ENCODE measurements at regions not wholly inside any gene's neighbourhood (a gene's known extent, or its start where the extent isn't known, plus 50 kb on each side); places are given as distances from the start of the nearest gene placed in this dataset.

DNA sequence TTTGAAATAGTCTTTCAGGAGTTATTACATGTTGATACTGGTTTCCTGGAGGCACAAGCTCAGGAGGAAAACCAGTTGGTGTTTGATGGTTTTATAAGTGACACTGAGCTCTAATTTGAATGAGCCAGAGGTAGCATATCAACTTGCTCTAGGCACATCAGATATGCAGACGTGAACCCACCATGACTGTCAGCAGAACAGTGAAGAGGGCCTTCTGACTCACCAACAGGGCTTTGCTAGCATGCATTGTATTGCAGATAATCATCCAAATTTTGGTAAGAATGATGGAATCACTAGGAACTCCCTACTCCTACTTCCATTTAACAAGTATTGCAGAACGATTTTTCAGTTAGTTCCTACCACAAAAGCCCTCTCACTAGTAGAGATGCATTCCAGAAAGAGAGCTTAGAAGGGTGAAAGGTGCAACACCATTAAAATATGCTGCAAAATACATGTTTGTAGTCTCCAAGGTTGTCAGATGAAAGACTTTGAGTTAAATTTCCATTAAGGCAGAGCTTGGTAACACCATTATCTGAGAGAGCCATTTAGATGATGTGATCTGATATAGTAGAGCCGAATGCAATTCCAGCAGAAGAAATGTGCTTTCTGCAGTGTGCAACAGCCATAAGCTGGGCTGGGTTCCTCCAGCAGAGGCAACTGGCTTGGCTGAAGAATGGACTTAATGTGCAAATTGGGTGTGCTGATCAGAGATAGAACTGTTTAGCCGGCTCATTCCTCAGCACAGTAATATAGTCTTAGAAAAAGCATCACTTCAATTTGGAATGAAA, 968.7 kb upstream of the ADGRB3 start:
- H3K4me1 Mint-ChIP-seq (ENCODE audit: low read depth): no peaks in the 10 kb centered on the region
- H3K27me3 Mint-ChIP-seq: no peaks in the 10 kb centered on the region
- H3K4me3 Mint-ChIP-seq: no peak overlapping the region
- H3K36me3 Mint-ChIP-seq (ENCODE audit: low read depth): no peaks in the 10 kb centered on the region
- intact Hi-C loops (cut with micrococcal nuclease): no loop called here
- peaks cover 35% of the 10 kb centered on the region for H3K9me3 Mint-ChIP-seq
- no peak overlapping the region for H3K27ac Mint-ChIP-seq

DNA sequence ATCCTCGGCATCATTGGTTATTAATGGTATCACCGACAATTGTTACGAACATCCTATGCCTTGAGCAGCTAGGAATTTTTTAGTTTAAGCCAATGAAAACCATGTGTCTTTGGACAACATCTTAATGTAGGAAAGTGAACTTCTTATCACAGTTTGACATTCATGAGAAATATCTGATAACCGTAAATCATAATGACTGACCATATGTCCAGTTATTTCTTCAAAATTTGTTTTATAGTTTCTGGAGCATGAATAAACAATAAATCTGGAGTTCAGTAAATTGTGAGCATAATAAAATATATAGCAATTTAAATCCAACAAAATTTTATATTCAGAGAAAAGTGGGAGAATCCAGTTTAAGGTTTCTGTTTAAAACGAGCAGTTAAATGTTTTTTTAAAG, 970.1 kb upstream of the ADGRB3 start:
- Mint-ChIP-seq H3K27ac (no peak overlapping the region), H3K9me3 (peaks cover 44% of the 10 kb centered on the region), H3K4me3 (no peak overlapping the region), H3K36me3 (ENCODE audit: low read depth) (no peaks in the 10 kb centered on the region), H3K27me3 (no peaks in the 10 kb centered on the region), H3K4me1 (ENCODE audit: low read depth) (no peaks in the 10 kb centered on the region)
- intact Hi-C loops (cut with micrococcal nuclease): no loop called here

DNA sequence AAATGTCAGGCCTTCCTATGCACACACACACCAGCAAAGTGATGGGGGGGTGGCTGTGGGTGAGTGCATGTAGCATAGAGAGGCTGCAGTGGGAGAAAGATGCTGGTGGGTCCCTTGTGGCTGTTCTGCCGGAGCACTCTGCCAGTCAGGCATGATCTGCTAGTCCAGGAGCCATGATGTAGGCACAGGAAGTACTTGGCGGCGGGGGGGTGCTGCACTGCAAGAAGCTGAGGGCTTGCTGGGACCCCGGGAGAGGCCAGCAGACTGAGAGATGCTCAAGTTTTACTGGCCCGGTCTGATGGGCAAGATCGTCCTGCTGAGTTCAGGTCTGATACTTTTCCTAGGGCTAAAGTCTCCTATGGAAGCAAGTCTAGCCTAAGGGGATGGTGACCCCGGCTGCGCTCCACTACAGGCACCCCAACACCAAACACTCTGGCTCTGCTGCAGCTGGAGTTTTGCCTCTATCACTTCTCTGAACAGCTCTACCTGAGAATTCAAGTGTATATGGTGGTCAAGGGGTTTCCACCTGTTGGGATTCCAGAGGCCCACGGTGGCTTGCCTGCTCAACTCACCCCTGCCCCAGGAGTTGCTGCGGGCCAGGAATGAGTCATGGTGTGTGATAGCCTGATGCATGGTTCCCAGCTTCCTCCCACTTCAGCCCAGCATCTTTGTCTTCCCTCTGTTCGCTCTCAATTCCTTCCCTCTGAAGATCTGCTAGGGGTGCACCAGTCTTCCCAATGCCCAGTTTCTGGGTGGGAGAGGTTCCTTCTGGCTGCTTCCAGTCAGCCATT, 971.8 kb upstream of the ADGRB3 start:
- Mint-ChIP-seq H3K9me3 (peaks cover 42% of the 10 kb centered on the region), H3K4me1 (ENCODE audit: low read depth) (no peaks in the 10 kb centered on the region), H3K27me3 (no peaks in the 10 kb centered on the region), H3K4me3 (no peak overlapping the region), H3K27ac (no peak overlapping the region), H3K36me3 (ENCODE audit: low read depth) (no peaks in the 10 kb centered on the region)
- intact Hi-C loops (cut with micrococcal nuclease): no loop called here

DNA sequence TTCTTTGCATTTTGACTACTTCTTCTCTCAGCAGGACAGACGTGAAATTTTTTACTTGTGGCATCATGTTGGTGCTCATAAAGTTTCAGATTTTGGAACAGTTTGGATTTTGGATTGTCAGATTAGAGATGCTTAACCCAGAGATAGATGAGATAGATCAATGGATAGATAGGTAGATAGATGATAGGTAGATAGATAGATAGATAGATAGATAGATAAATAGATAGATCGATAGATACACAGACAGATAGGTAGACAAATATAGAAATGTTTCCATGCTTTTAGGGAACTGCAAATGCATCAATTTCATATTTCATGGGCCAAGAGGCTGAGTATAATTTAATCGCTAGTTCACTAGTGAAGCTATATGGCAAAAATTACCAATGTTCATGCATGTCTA, 981.5 kb upstream of the ADGRB3 start:
- Mint-ChIP-seq H3K9me3 (no peaks in the 10 kb centered on the region), H3K36me3 (ENCODE audit: low read depth) (no peaks in the 10 kb centered on the region), H3K27ac (no peak overlapping the region), H3K4me3 (no peak overlapping the region), H3K27me3 (no peaks in the 10 kb centered on the region), H3K4me1 (ENCODE audit: low read depth) (no peaks in the 10 kb centered on the region)
- intact Hi-C loops (cut with micrococcal nuclease): no loop called here

DNA sequence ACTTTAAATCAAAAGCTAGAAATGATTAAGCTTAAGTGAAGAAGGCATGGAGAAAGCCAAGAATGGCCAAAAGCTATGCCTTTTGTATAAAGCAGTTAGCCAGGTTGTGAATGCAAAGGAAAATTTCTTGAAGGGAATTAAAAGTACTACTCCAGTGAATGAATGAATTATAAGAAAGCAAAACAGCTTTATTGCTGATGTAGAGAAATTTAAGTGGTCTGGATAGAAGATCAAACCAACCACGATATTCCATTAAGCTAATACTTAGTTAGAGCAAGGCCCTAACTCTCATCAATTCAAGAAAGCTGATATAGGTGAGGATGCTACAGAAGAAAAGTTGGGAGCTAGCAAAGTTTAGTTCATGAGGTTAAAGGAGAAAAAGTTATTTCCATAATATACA, 988.5 kb upstream of the ADGRB3 start:
- Mint-ChIP-seq H3K27ac (no peak overlapping the region), H3K4me1 (ENCODE audit: low read depth) (no peaks in the 10 kb centered on the region), H3K36me3 (ENCODE audit: low read depth) (no peaks in the 10 kb centered on the region), H3K9me3 (no peaks in the 10 kb centered on the region), H3K4me3 (no peak overlapping the region), H3K27me3 (no peaks in the 10 kb centered on the region)
- intact Hi-C loops (cut with micrococcal nuclease): no loop called here

DNA sequence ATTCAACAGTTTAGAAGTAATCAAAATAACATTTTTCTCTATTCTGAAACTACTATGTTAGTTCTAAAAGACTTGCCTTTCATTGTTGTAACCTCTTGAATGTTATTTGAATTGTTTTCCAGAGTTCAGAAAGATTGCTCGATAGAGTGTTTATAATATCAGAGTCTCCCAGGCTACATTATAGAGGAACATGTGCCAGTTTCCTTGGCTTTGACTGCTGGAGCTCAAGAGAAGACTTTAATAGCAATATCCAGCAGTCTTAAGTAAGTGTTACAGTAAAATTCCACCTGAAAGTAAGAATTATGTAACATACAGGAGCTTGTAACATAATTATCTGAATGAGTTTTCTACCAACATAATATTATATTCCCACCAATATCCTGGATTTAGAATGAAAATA, 991.8 kb upstream of the ADGRB3 start:
- H3K36me3 Mint-ChIP-seq (ENCODE audit: low read depth): no peaks in the 10 kb centered on the region
- H3K4me3 Mint-ChIP-seq: no peak overlapping the region
- no peak overlapping the region for H3K27ac Mint-ChIP-seq
- no peaks in the 10 kb centered on the region for H3K27me3 Mint-ChIP-seq
- no peaks in the 10 kb centered on the region for H3K9me3 Mint-ChIP-seq
- intact Hi-C loops (cut with micrococcal nuclease): no loop called here
- H3K4me1 Mint-ChIP-seq (ENCODE audit: low read depth): no peaks in the 10 kb centered on the region

DNA sequence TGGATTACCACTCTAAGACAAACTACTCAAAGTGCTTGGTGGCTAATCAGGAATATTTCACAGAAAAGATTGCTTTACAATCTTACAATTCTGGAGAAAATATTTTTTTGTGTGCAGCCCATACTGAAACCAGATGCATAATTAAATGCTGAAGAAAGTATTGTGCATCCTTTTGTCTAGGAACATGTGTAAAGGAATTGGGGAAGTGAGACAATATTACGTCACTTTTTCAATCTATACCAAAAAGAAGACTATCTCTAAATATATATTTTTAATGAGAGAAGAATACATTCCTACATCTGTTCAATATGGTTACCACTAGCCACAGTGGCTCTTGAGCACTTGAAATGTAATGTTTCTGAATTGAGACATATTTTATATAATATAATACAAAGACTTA, 992.5 kb upstream of the ADGRB3 start:
- Mint-ChIP-seq H3K27me3 (no peaks in the 10 kb centered on the region), H3K27ac (no peak overlapping the region)

DNA sequence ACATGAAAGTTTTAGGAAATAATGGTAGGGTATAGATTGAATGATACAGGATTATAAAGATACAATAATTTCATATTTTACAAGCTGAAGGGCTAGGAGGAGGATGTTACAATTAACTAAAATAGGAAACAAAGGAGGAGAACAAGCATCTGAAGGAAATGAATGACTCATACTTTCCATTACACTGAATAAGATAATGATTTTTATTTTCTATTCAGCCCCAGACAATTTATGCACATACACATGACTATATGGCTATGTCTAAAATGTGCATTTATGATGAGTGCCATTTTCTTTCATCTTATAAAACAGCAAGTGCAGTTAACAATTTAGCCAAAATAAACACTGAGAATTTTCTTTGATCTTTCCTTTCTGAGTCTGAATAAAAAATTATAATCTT, 994.6 kb upstream of the ADGRB3 start:
- H3K27ac Mint-ChIP-seq: no peak overlapping the region
- no peak overlapping the region for H3K4me3 Mint-ChIP-seq
- no peaks in the 10 kb centered on the region for H3K36me3 Mint-ChIP-seq (ENCODE audit: low read depth)
- intact Hi-C loops (cut with micrococcal nuclease): no loop called here
- no peaks in the 10 kb centered on the region for H3K4me1 Mint-ChIP-seq (ENCODE audit: low read depth)
- H3K27me3 Mint-ChIP-seq: no peaks in the 10 kb centered on the region
- H3K9me3 Mint-ChIP-seq: peaks cover 1% of the 10 kb centered on the region

More for the DNA sequence above, 992.5 kb upstream of the ADGRB3 start:
- H3K9me3 Mint-ChIP-seq: no peaks in the 10 kb centered on the region
- no peaks in the 10 kb centered on the region for H3K4me1 Mint-ChIP-seq (ENCODE audit: low read depth)
- H3K4me3 Mint-ChIP-seq: no peak overlapping the region
- no peaks in the 10 kb centered on the region for H3K36me3 Mint-ChIP-seq (ENCODE audit: low read depth)
- intact Hi-C loops (cut with micrococcal nuclease): no loop called here

DNA sequence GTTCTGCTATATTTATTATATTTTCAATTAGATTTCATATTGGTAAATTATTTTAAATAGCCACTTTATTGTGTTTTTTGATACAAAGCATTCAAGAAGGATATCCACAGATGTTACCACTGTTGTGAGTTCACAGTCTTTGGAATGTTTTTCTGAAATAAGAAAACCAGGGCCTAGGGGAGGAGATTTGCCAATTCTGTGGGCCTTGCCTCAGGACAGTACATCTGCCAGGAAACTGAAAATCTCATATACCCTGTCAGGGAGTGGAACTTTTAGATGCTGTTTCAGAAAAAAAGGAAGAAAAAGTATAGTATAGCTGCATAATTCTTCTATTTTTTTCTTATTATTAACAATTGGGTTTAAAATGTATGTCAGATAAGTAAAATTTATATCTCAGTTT, 995.9 kb upstream of the ADGRB3 start:
- H3K4me1 Mint-ChIP-seq (ENCODE audit: low read depth): no peaks in the 10 kb centered on the region
- H3K36me3 Mint-ChIP-seq (ENCODE audit: low read depth): no peaks in the 10 kb centered on the region
- peaks cover 14% of the 10 kb centered on the region for H3K9me3 Mint-ChIP-seq
- intact Hi-C loops (cut with micrococcal nuclease): no loop called here
- H3K27me3 Mint-ChIP-seq: no peaks in the 10 kb centered on the region
- H3K4me3 Mint-ChIP-seq: no peak overlapping the region
- H3K27ac Mint-ChIP-seq: no peak overlapping the region

DNA sequence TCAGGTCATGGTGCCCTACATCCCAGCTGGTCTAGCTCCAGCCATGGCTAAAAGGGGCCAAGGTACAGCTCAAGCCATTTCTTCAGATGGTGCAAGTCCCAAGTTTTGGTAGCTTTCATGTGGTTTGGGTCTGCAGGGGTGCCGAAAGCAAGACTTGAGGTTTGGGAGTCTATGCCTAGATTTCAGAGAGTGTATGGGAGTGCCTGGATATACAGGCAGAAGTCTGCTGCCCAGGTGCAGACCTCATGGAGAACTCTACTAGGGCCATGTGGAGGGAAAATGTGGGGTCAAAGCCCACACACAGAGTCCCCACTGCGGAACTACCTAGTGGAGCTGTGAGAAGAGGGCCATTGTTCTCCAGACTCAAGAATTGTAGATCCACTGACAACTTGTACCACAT, 1000.9 kb upstream of the ADGRB3 start:
- Mint-ChIP-seq H3K9me3 (peaks cover 29% of the 10 kb centered on the region), H3K4me3 (no peak overlapping the region), H3K4me1 (ENCODE audit: low read depth) (no peaks in the 10 kb centered on the region), H3K36me3 (ENCODE audit: low read depth) (no peaks in the 10 kb centered on the region), H3K27ac (no peak overlapping the region), H3K27me3 (no peaks in the 10 kb centered on the region)
- intact Hi-C loops (cut with micrococcal nuclease): no loop called here

DNA sequence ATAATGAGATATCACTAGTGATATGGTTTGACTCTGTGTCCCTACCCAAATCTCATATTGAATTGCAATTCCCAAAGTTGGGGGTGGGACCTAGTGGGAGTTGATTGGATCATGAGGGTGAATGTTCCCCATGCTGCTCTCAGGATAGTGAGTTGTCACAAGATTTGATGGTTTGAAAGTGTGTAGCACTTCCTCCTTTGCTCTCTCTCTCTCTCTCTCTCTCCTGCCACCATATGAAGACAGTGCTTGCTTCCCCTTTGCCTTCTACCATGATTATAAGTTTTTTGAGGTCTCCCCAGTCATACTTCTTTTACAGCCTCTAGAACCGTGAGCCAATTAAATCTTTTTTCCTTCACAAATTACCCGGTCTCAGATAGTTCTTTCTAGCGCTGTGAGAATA, 1002.0 kb upstream of the ADGRB3 start:
- H3K27ac Mint-ChIP-seq: no peak overlapping the region
- H3K27me3 Mint-ChIP-seq: no peaks in the 10 kb centered on the region
- H3K4me3 Mint-ChIP-seq: no peak overlapping the region
- no peaks in the 10 kb centered on the region for H3K36me3 Mint-ChIP-seq (ENCODE audit: low read depth)
- peaks cover 29% of the 10 kb centered on the region for H3K9me3 Mint-ChIP-seq
- intact Hi-C loops (cut with micrococcal nuclease): no loop called here
- H3K4me1 Mint-ChIP-seq (ENCODE audit: low read depth): no peaks in the 10 kb centered on the region

DNA sequence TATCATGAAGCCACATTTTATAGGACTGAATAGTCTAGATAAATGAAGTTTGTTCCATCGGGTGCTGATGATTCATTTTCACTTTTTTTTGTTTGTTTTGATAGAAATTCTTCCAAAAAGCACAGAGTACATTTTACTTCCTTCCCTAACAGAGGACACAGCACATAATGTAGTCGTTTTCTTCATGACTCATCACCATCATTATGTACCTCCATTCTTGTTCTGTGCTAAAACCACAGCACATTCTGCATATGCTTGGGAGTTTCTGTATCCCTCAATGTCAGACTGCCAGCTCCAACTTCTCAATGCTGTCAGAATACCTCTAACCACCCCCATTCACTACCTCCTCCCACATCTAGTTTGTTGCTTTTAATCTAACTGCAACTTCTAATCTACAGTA, 1004.9 kb upstream of the ADGRB3 start:
- Mint-ChIP-seq H3K9me3 (peaks cover 24% of the 10 kb centered on the region), H3K4me1 (ENCODE audit: low read depth) (no peaks in the 10 kb centered on the region), H3K4me3 (no peak overlapping the region), H3K27me3 (no peaks in the 10 kb centered on the region), H3K36me3 (ENCODE audit: low read depth) (no peaks in the 10 kb centered on the region), H3K27ac (no peak overlapping the region)
- intact Hi-C loops (cut with micrococcal nuclease): no loop called here

DNA sequence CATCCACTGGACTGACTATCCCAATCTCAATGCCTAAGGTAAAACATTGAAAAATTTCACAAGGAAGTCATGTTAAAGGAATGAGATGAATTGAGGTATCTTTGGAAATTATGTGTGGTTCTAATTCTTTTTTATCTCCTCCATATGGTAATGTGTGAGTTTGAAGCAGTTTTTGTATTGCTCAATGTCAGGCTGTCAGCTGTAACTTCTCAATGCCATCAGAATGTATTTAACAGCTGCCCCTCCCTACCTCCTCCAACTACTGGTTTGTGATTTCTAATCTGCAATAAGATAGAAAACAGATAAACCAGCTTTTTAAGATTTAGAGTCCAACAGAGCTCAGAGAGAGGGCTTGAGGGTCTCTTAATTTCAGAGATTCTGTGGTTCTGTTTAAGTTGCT, 1005.8 kb upstream of the ADGRB3 start:
- no peaks in the 10 kb centered on the region for H3K27me3 Mint-ChIP-seq
- no peaks in the 10 kb centered on the region for H3K36me3 Mint-ChIP-seq (ENCODE audit: low read depth)
- intact Hi-C loops (cut with micrococcal nuclease): no loop called here
- no peak overlapping the region for H3K4me3 Mint-ChIP-seq
- H3K27ac Mint-ChIP-seq: no peak overlapping the region
- peaks cover 15% of the 10 kb centered on the region for H3K9me3 Mint-ChIP-seq
- no peaks in the 10 kb centered on the region for H3K4me1 Mint-ChIP-seq (ENCODE audit: low read depth)

DNA sequence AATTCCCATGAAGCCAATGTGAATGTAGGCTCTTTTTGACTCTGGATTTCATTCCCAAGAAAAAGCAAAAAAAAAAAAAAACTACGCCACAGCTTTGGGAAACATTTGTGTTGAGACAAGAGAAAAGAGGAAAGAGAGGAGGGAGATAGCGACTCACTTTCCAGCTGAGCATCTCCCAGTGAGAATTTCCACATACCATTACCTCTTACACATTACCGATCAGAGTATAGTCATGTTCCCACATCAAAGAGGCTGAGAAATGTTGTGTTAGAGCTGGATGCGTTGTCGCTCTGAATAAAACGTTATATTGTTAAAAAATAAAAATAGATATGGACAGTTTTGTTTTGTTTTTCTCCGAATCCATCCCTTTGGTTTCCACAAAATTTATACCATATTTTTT, 1019.3 kb upstream of the ADGRB3 start:
- Mint-ChIP-seq H3K27ac (no peak overlapping the region), H3K4me1 (ENCODE audit: low read depth) (no peaks in the 10 kb centered on the region), H3K27me3 (no peaks in the 10 kb centered on the region), H3K4me3 (no peak overlapping the region), H3K9me3 (peaks cover 26% of the 10 kb centered on the region), H3K36me3 (ENCODE audit: low read depth) (no peaks in the 10 kb centered on the region)
- intact Hi-C loops (cut with micrococcal nuclease): no loop called here
